OCI-M1 (cell line): ENCODE measurements at regions not wholly inside any gene's neighbourhood (a gene's known extent, or its start where the extent isn't known, plus 50 kb on each side); places are given as distances from the start of the nearest gene placed in this dataset.
"Not testable (repeated sequence)": the region's sequence is repeated elsewhere in the genome, so short reads cannot be mapped to it uniquely, and the experiment has no call there.

ENCODE experiments used
- DNase-seq: peaks from one replicate; lab custom pipeline; 2025; lab: John Stamatoyannopoulos, UW

GRCh38 chr7:69516238-69516820 lies 81.9 kb upstream of the AUTS2 start:
- DNase-seq: no peak

- DNase-seq: no peak
Observed at GRCh38 chr7:69517985-69518704, 80.1 kb upstream of the AUTS2 start.

- no peak for DNase-seq
Observed at GRCh38 chr7:69518705-69519077, 79.6 kb upstream of the AUTS2 start.

- DNase-seq: no peak
Observed at GRCh38 chr7:69526570-69526969, 71.7 kb upstream of the AUTS2 start.

GRCh38 chr7:69527706-69528105 lies 70.6 kb upstream of the AUTS2 start:
- DNase-seq: no peak

- no peak for DNase-seq
Observed at GRCh38 chr7:69531050-69531449, 67.2 kb upstream of the AUTS2 start.

GRCh38 chr7:69534461-69535041 lies 63.7 kb upstream of the AUTS2 start:
- peak; percentile 19 for DNase-seq

- DNase-seq: no peak
Observed at GRCh38 chr7:69537691-69538090, 60.6 kb upstream of the AUTS2 start.

GRCh38 chr7:69539531-69539930 lies 58.7 kb upstream of the AUTS2 start:
- no peak for DNase-seq

GRCh38 chr7:69540287-69540686 lies 58.0 kb upstream of the AUTS2 start:
- DNase-seq: no peak

GRCh38 chr7:69541779-69542432 lies 56.4 kb upstream of the AUTS2 start:
- DNase-seq: not testable (repeated sequence)

GRCh38 chr7:69545175-69545574 lies 53.1 kb upstream of the AUTS2 start:
- no peak for DNase-seq
